A549 (cell line): ENCODE measurements at regions not wholly inside any gene's neighbourhood (a gene's known extent, or its start where the extent isn't known, plus 50 kb on each side); places are given as distances from the start of the nearest gene placed in this dataset.
A peak's percentile ranks its signal among the peaks of the same experiment; 100 is the strongest.

Experiments used
- ATAC-seq, 2 experiments: fragments of 200-7000 bp in 1 of 2; fragments of >200 bp in 1 of 2; cut with Nextera tagmentation in 1 of 2; cut with Tn5 transposase in 1 of 2; 3 replicates each; pipeline versions ENCODE4 v1.8.0 to v1.9.1; 2018 to 2020; ENCODE audit warnings: mild to moderate bottlenecking in 1 of 2, moderate library complexity in 1 of 2
- CTCF ChIA-PET: fragments of 300-600 bp; sonication (Branson Sonifier 250); formaldehyde crosslinking; extraction: SDS; loops from one replicate; lab custom pipeline; 2021; ENCODE audit warnings: antibody characterized with exemption, inconsistent platforms; lab: Yijun Ruan, JAX
- POLR2A ChIA-PET: fragments of 350-600 bp; formaldehyde crosslinking; extraction: SDS; loops from one replicate; lab custom pipeline; 2021; ENCODE audit warnings: antibody characterized with exemption, inconsistent platforms; lab: Yijun Ruan, JAX
- DNase-seq, 2 experiments: peaks; one replicate each; pipeline versions ENCODE4 v3.0.0 to v3.0.0-alpha.2; 2011 to 2016; ENCODE audit warnings: low read depth in 1 of 2, low spot score in 1 of 2
- FAIRE-seq: peaks from 2 replicates; lab custom pipeline; 2011; peaks lifted over from hg19 to GRCh38; lab: Jason Lieb, UNC
- H3K27ac ChIP-seq, 2 experiments: fragments of >200 bp; sonication (Bioruptor Twin); formaldehyde crosslinking; 3 replicates each; pipeline ENCODE4 v1.5.1; 2016 to 2017
- H3K4me1 ChIP-seq: fragments of >200 bp; sonication (Bioruptor Twin); formaldehyde crosslinking; 3 replicates; pipeline ENCODE4 v1.6.1; 2016
- H3K4me2 ChIP-seq: fragments of >200 bp; sonication (Bioruptor Twin); formaldehyde crosslinking; 3 replicates; pipeline ENCODE4 v1.6.1; 2016
- H3K4me3 ChIP-seq: fragments of >200 bp; sonication (Bioruptor Twin); formaldehyde crosslinking; 3 replicates; pipeline ENCODE4 v1.5.1; 2016
- H3K9me3 ChIP-seq: fragments of >200 bp; sonication (Bioruptor Twin); formaldehyde crosslinking; 3 replicates; pipeline ENCODE4 v1.6.1; 2016
- CBX2 ChIP-seq: fragments of 200-600 bp; sonication (generic); IDR thresholded peaks from 2 replicates; pipeline ENCODE4 v1.6.1; 2016; ENCODE audit warnings: low read depth, mild to moderate bottlenecking, borderline replicate concordance
- EHF ChIP-seq: fragments of 250-450 bp; sonication (Bioruptor Pico); IDR thresholded peaks from 2 replicates; pipeline ENCODE4 v1.5.0; 2020; ENCODE audit warnings: mild to moderate bottlenecking
- EHMT2 ChIP-seq: fragments of 200-600 bp; sonication (generic); IDR thresholded peaks from 2 replicates; pipeline ENCODE4 v1.6.1; 2016; ENCODE audit warnings: antibody characterized with exemption, low read depth, mild to moderate bottlenecking, moderate library complexity
- EP300 ChIP-seq, 2 experiments: fragments of >200 bp; sonication (Bioruptor Twin); formaldehyde crosslinking; IDR thresholded peaks; 2 replicates in 1 of 2; 3 replicates in 1 of 2; pipeline ENCODE4 v1.6.1; 2016 to 2017
- FOSL2 ChIP-seq, 2 experiments: fragments of 450-650 bp in 1 of 2; fragments of >200 bp in 1 of 2; sonication (Bioruptor Twin) in 1 of 2; formaldehyde crosslinking; IDR thresholded peaks; 2 replicates each; pipeline versions ENCODE4 v1.5.0 to v1.6.1; 2016 to 2020; ENCODE audit warnings: mild to moderate bottlenecking in 1 of 2, moderate library complexity in 1 of 2
- GATA3 ChIP-seq: IDR thresholded peaks from 2 replicates; pipeline ENCODE4 v1.6.1; 2012; ENCODE audit warnings: borderline replicate concordance
- HDAC2 ChIP-seq: fragments of 200-600 bp; sonication (generic); IDR thresholded peaks from 2 replicates; pipeline ENCODE4 v1.6.1; 2016
- HOXB13 ChIP-seq: fragments of 250-450 bp; sonication (Bioruptor Pico); IDR thresholded peaks from 2 replicates; pipeline ENCODE4 v1.5.0; 2020; ENCODE audit warnings: low read depth, mild to moderate bottlenecking, moderate library complexity
- HOXB5 ChIP-seq: fragments of 250-450 bp; sonication (Bioruptor Pico); IDR thresholded peaks from 2 replicates; pipeline ENCODE4 v1.5.0; 2020; ENCODE audit warnings: mild to moderate bottlenecking, moderate library complexity
- JUNB ChIP-seq: fragments of >200 bp; sonication (Bioruptor Twin); formaldehyde crosslinking; IDR thresholded peaks from 2 replicates; pipeline ENCODE4 v1.6.1; 2016
- KDM1A ChIP-seq: fragments of 200-600 bp; sonication (generic); IDR thresholded peaks from 2 replicates; pipeline ENCODE4 v1.6.1; 2016; ENCODE audit warnings: low read depth, mild to moderate bottlenecking
- KDM5A ChIP-seq: fragments of 200-600 bp; sonication (generic); IDR thresholded peaks from 2 replicates; pipeline ENCODE4 v1.6.1; 2016; ENCODE audit warnings: antibody characterized with exemption, mild to moderate bottlenecking
- MAZ ChIP-seq: fragments of 150-350 bp; IDR thresholded peaks from 2 replicates; pipeline ENCODE4 v1.6.1; 2014; ENCODE audit warnings: antibody characterized with exemption, low read depth, low read length, borderline replicate concordance
- MYC ChIP-seq: IDR thresholded peaks from 2 replicates; pipeline ENCODE4 v1.6.1; 2012; ENCODE audit warnings: mild to moderate bottlenecking, inconsistent platforms, low read length, improper control_type of control experiment, borderline replicate concordance
- NPAS2 ChIP-seq: fragments of 250-450 bp; sonication (Bioruptor Pico); IDR thresholded peaks from 2 replicates; pipeline ENCODE4 v1.8.0; 2022; ENCODE audit warnings: mild to moderate bottlenecking, moderate library complexity, borderline replicate concordance
- PHF8 ChIP-seq: fragments of 200-600 bp; sonication (generic); IDR thresholded peaks from 2 replicates; pipeline ENCODE4 v1.6.1; 2016; ENCODE audit warnings: low read depth, mild to moderate bottlenecking, antibody characterized with exemption, moderate library complexity, borderline replicate concordance
- RARB ChIP-seq: fragments of 250-450 bp; sonication (Bioruptor Pico); IDR thresholded peaks from 2 replicates; pipeline ENCODE4 v1.8.0; 2021; ENCODE audit warnings: mild to moderate bottlenecking, moderate library complexity
- RNF2 ChIP-seq: fragments of 200-600 bp; sonication (generic); IDR thresholded peaks from 2 replicates; pipeline ENCODE4 v1.6.1; 2016; ENCODE audit warnings: low read depth, mild to moderate bottlenecking, antibody characterized with exemption, moderate library complexity, borderline replicate concordance
- SREBF2 ChIP-seq: fragments of 450-650 bp; IDR thresholded peaks from 2 replicates; pipeline ENCODE4 v1.6.1; 2014; ENCODE audit warnings: mild to moderate bottlenecking, moderate library complexity
- TFCP2L1 ChIP-seq: fragments of 250-450 bp; sonication (Bioruptor Pico); IDR thresholded peaks from 2 replicates; pipeline ENCODE4 v1.5.0; 2021; ENCODE audit warnings: mild to moderate bottlenecking
- TP53 ChIP-seq: fragments of 250-450 bp; sonication (Bioruptor Pico); IDR thresholded peaks from 2 replicates; pipeline ENCODE4 v1.5.0; 2021; ENCODE audit warnings: mild to moderate bottlenecking, moderate library complexity
- ZC3H11A ChIP-seq: fragments of 450-650 bp; IDR thresholded peaks from 2 replicates; pipeline ENCODE4 v1.6.1; 2014; ENCODE audit warnings: antibody characterized with exemption, mild to moderate bottlenecking
- ZSCAN20 ChIP-seq: fragments of 250-450 bp; sonication (Bioruptor Pico); IDR thresholded peaks from 2 replicates; pipeline ENCODE4 v1.8.0; 2022; ENCODE audit warnings: mild to moderate bottlenecking, moderate library complexity
- WGBS: methylation state at CpG from one replicate; pipeline ENCODE4 v1.1.6; 2017; ENCODE audit errors: missing lambda C conversion rate; 5-methylcytosine and 5-hydroxymethylcytosine counted together
- TF ChIP-seq, protein P1 (sequence below): IDR thresholded peaks from 2 replicates; pipeline ENCODE4 v1.6.1; 2012; ENCODE audit warnings: low read depth, borderline replicate concordance
- TF ChIP-seq, protein P2 (sequence below): fragments of >200 bp; sonication (Bioruptor Twin); formaldehyde crosslinking; IDR thresholded peaks from 2 replicates; pipeline ENCODE4 v1.6.1; 2016
- TF ChIP-seq, protein P3 (sequence below): fragments of >200 bp; sonication (Bioruptor Twin); formaldehyde crosslinking; IDR thresholded peaks from 3 replicates; pipeline ENCODE4 v1.6.1; 2016

DNA sequence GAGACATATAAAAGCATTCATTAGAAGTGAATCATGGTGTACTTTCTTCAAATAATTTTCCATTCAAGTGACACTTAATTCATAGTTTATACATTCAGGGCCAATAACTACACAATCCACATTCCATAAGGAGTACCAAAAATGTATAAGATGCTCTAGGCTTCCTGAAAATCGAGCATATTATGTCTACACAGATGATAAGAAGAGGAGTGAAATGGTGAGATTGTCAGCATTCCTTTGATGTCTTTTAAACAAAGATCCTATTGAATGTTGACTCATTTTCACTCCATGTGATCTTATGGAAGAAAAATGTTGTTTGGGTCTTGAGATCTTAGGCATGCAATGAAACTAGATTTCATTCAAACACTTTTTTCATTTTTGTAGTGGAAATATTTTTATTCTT is 843.2 kb downstream of the KCNA4 start (continued):
- TF ChIP-seq ZC3H11A (no peak), HOXB13 (CRISPR knock-in tag) (no peak), MAZ (no peak), EP300 (IDR thresholded peaks at IDR 0.05) (peak; percentile 89 to 95; a peak in 4 of 5 replicates), MYC (no peak), FOSL2 (IDR thresholded peaks at IDR 0.05) (peak; percentile 89), FOSL2 (CRISPR knock-in tag; IDR thresholded peaks at IDR 0.05) (peak; percentile 69; the same call in 1 of the 2 replicates), KDM1A (no peak), NPAS2 (CRISPR knock-in tag) (no peak), PHF8 (no peak), RNF2 (no peak), ZSCAN20 (no peak), CBX2 (no peak), EHMT2 (no peak), JUNB (peak; percentile 97), KDM5A (no peak), GATA3 (peak; percentile 98), EHF (CRISPR knock-in tag) (no peak), SREBF2 (no peak), TP53 (CRISPR knock-in tag) (no peak), HDAC2 (no peak), TFCP2L1 (CRISPR knock-in tag) (no peak), HOXB5 (CRISPR knock-in tag) (no peak)
- TF ChIP-seq, protein P1, sequence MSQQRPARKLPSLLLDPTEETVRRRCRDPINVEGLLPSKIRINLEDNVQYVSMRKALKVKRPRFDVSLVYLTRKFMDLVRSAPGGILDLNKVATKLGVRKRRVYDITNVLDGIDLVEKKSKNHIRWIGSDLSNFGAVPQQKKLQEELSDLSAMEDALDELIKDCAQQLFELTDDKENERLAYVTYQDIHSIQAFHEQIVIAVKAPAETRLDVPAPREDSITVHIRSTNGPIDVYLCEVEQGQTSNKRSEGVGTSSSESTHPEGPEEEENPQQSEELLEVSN = no peak
- TF ChIP-seq, protein P2, sequence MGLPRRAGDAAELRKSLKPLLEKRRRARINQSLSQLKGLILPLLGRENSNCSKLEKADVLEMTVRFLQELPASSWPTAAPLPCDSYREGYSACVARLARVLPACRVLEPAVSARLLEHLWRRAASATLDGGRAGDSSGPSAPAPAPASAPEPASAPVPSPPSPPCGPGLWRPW = 0 out of 2 replicates have a peak, but pooled peaks have one; percentile 30
- TF ChIP-seq, protein P3, sequence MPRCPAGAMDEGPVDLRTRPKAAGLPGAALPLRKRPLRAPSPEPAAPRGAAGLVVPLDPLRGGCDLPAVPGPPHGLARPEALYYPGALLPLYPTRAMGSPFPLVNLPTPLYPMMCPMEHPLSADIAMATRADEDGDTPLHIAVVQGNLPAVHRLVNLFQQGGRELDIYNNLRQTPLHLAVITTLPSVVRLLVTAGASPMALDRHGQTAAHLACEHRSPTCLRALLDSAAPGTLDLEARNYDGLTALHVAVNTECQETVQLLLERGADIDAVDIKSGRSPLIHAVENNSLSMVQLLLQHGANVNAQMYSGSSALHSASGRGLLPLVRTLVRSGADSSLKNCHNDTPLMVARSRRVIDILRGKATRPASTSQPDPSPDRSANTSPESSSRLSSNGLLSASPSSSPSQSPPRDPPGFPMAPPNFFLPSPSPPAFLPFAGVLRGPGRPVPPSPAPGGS = peak; percentile 78; the same call in 1 of the 3 replicates

DNA sequence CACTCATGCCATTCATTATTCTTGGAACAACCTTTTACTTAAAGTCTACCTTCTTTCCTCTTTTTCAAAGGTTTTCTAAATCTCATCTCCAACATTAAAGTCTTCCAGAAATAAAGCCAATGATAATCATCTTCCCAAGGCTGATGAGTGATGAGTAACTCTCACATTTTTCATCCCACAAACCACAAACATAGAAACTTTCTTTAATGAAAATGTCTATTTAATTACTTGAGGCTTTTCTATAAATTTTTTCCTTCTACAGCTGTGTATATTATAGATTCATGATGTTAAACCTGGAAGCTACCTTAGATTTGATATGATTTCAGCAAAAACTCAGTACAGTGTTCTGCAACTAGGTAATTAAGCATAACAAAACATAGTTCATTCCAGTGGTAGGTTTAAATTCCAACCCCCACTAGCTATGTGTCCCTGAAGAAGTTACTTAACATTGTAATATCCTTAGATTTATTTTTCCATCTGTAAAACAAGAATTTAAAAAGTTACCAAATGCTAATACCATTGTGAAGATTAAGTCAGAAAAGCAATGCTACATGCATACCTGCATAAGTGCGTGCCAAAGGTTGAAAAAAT is 845.4 kb downstream of the KCNA4 start:
- 91% methylated on average over 1 of the region's 1 CpG for WGBS
- Histone ChIP-seq H3K4me3 (no peak overlapping the region), H3K4me1 (peaks cover 24% of the 10 kb centered on the region)
- TF ChIP-seq RARB = no peak
- no peak for TF ChIP-seq PHF8
- TF ChIP-seq ZSCAN20 = no peak
- TF ChIP-seq, protein P1 = no peak
- no peak for TF ChIP-seq NPAS2 (CRISPR knock-in tag)
- TF ChIP-seq TFCP2L1 (CRISPR knock-in tag) = no peak
- TF ChIP-seq, all 56 proteins: peak for 0
- ATAC-seq (no peak), FAIRE-seq (no peak), DNase-seq (no peak)
- Histone ChIP-seq H3K27ac (peak overlapping the region; percentile 72 to 81; a peak in 5 of 6 replicates), H3K4me2 (no peak overlapping the region), H3K9me3 (peaks cover 24% of the 10 kb centered on the region; the same call in 2 of the 3 replicates)
- CTCF ChIA-PET = interaction anchor here (1.0 kb wide), 1 partner anchor 157 kb away, joined by 3 read pairs; no protein-coding TSS in a partner anchor
- POLR2A ChIA-PET = no interaction called here
